HepG2 (cell line): ENCODE measurements at regions not wholly inside any gene's neighbourhood (a gene's known extent, or its start where the extent isn't known, plus 50 kb on each side); places are given as distances from the start of the nearest gene placed in this dataset.

ENCODE experiments used
- AGO2 ChIP-seq: fragments of 200-400 bp; formaldehyde crosslinking; optimal IDR thresholded peaks from 2 replicates; pipeline ENCODE3; 2017; ENCODE audit warnings: mild to moderate bottlenecking, low read depth, low read length, moderate library complexity
- ARID4A ChIP-seq: sonication (generic); formaldehyde crosslinking; IDR thresholded peaks from 2 replicates; pipeline ENCODE4 v1.5.0; 2020; ENCODE audit warnings: mild to moderate bottlenecking, missing genetic modification reagents, borderline replicate concordance
- ARNT2 ChIP-seq: sonication (generic); formaldehyde crosslinking; IDR thresholded peaks from 2 replicates; pipeline ENCODE4 v1.8.0; 2022; ENCODE audit warnings: mild to moderate bottlenecking, low read depth, missing genetic modification reagents, moderate library complexity
- ATF7 ChIP-seq, 2 experiments: fragments of 450-650 bp in 1 of 2; sonication (generic) in 1 of 2; formaldehyde crosslinking in 1 of 2; IDR thresholded peaks; 2 replicates each; pipeline versions ENCODE4 v1.4.0 to v1.6.1; 2016 to 2020; ENCODE audit warnings: antibody characterized with exemption in 1 of 2, mild to moderate bottlenecking in 1 of 2, missing genetic modification reagents in 1 of 2
- CBFB ChIP-seq: sonication (generic); formaldehyde crosslinking; IDR thresholded peaks from 2 replicates; pipeline ENCODE4 v1.4.0; 2020; ENCODE audit warnings: missing genetic modification reagents
- FOSL2 ChIP-seq: sonication (generic); formaldehyde crosslinking; IDR thresholded peaks from 2 replicates; pipeline ENCODE4 v1.4.0; 2020; ENCODE audit warnings: missing genetic modification reagents
- GATA4 ChIP-seq: sonication (generic); IDR thresholded peaks from 2 replicates; pipeline ENCODE4 v1.6.1; 2016; ENCODE audit warnings: antibody characterized with exemption, low read depth, borderline replicate concordance
- KDM3A ChIP-seq: IDR thresholded peaks from 2 replicates; pipeline ENCODE4 v1.6.1; 2018; ENCODE audit warnings: low read depth, missing compliant biosample characterization
- KDM5B ChIP-seq: sonication (generic); formaldehyde crosslinking; IDR thresholded peaks from 2 replicates; pipeline ENCODE4 v1.4.0; 2020; ENCODE audit warnings: missing genetic modification reagents, mild to moderate bottlenecking, borderline replicate concordance
- MEIS2 ChIP-seq: sonication (generic); formaldehyde crosslinking; IDR thresholded peaks from 2 replicates; pipeline ENCODE4 v1.9.0; 2021; ENCODE audit warnings: mild to moderate bottlenecking, missing genetic modification reagents
- PRDM10 ChIP-seq: sonication (generic); formaldehyde crosslinking; IDR thresholded peaks from 2 replicates; pipeline ENCODE4 v1.4.0; 2020; ENCODE audit warnings: low read depth, missing genetic modification reagents
- SMC3 ChIP-seq: IDR thresholded peaks from 2 replicates; pipeline ENCODE4 v1.6.1; 2011; ENCODE audit warnings: low read length, improper control_type of control experiment
- STAG1 ChIP-seq: sonication (generic); formaldehyde crosslinking; IDR thresholded peaks from 2 replicates; pipeline ENCODE4 v1.4.0; 2020; ENCODE audit warnings: missing genetic modification reagents
- TBX3 ChIP-seq: fragments of 450-650 bp; IDR thresholded peaks from 2 replicates; pipeline ENCODE4 v1.6.1; 2017; ENCODE audit warnings: antibody characterized with exemption, mild to moderate bottlenecking, inconsistent platforms, borderline replicate concordance
- TCF12 ChIP-seq, 2 experiments: fragments of 450-650 bp in 1 of 2; sonication (generic) in 1 of 2; formaldehyde crosslinking in 1 of 2; IDR thresholded peaks; 2 replicates each; pipeline versions ENCODE4 v1.6.1 to v1.8.0; 2017 to 2022; ENCODE audit warnings: antibody characterized with exemption in 1 of 2, mild to moderate bottlenecking in 1 of 2, missing genetic modification reagents in 1 of 2, moderate library complexity in 1 of 2
- TCF7L2 ChIP-seq: IDR thresholded peaks from 2 replicates; pipeline ENCODE4 v1.6.1; 2011; ENCODE audit warnings: mild to moderate bottlenecking, low read depth, low read length, moderate library complexity
- TSC22D2 ChIP-seq: sonication (generic); formaldehyde crosslinking; IDR thresholded peaks from 2 replicates; pipeline ENCODE4 v1.5.1; 2020; ENCODE audit warnings: missing genetic modification reagents, mild to moderate bottlenecking, borderline replicate concordance
- YEATS4 ChIP-seq: sonication (generic); formaldehyde crosslinking; IDR thresholded peaks from 2 replicates; pipeline ENCODE4 v1.4.0; 2020; ENCODE audit warnings: missing genetic modification reagents, borderline replicate concordance
- ZBTB1 ChIP-seq: sonication (generic); formaldehyde crosslinking; IDR thresholded peaks from 2 replicates; pipeline ENCODE4 v1.4.0; 2020; ENCODE audit warnings: missing genetic modification reagents, borderline replicate concordance
- ZFP62 ChIP-seq: sonication (generic); formaldehyde crosslinking; IDR thresholded peaks from 2 replicates; pipeline ENCODE4 v1.4.0; 2020; ENCODE audit warnings: missing genetic modification reagents
- ZNF10 ChIP-seq: sonication (generic); formaldehyde crosslinking; IDR thresholded peaks from 2 replicates; pipeline ENCODE4 v1.4.0; 2020; ENCODE audit warnings: mild to moderate bottlenecking, low read depth, missing genetic modification reagents, borderline replicate concordance
- ZNF143 ChIP-seq: sonication (generic); formaldehyde crosslinking; IDR thresholded peaks from 2 replicates; pipeline ENCODE4 v1.4.0; 2020; ENCODE audit warnings: missing genetic modification reagents
- ZNF264 ChIP-seq: sonication (generic); formaldehyde crosslinking; IDR thresholded peaks from 2 replicates; pipeline ENCODE4 v1.4.0; 2020; ENCODE audit warnings: missing genetic modification reagents
- ZNF772 ChIP-seq: sonication (generic); formaldehyde crosslinking; IDR thresholded peaks from 2 replicates; pipeline ENCODE4 v1.5.0; 2020; ENCODE audit warnings: mild to moderate bottlenecking, missing genetic modification reagents

GRCh38 chr2:133844214-133844892 is 276.1 kb upstream of the NCKAP5 start (continued):
- TF ChIP-seq PRDM10 (CRISPR knock-in tag) (no peak), CBFB (CRISPR knock-in tag) (no peak), ZNF264 (CRISPR knock-in tag) (no peak), ATF7 (IDR thresholded peaks at IDR 0.05) (no peak), ATF7 (CRISPR knock-in tag; IDR thresholded peaks at IDR 0.05) (no peak), TSC22D2 (CRISPR knock-in tag) (no peak), AGO2 (no peak), ZNF772 (CRISPR knock-in tag) (no peak), TCF12 (IDR thresholded peaks at IDR 0.05) (no peak), TCF12 (CRISPR knock-in tag; IDR thresholded peaks at IDR 0.05) (no peak), GATA4 (no peak), YEATS4 (CRISPR knock-in tag) (no peak), KDM5B (CRISPR knock-in tag) (no peak), ARID4A (CRISPR knock-in tag) (no peak), STAG1 (CRISPR knock-in tag) (peak; percentile 92), ZNF143 (peak; percentile 68), ZNF10 (CRISPR knock-in tag) (no peak), TCF7L2 (no peak), TBX3 (no peak), KDM3A (no peak), ZBTB1 (no peak), FOSL2 (CRISPR knock-in tag) (0 out of 2 replicates have a peak, but pooled peaks have one; percentile 19), MEIS2 (CRISPR knock-in tag) (no peak), ARNT2 (CRISPR knock-in tag) (no peak), ZFP62 (CRISPR knock-in tag) (no peak), SMC3 (peak; percentile 92)
